Endodermal cell (in vitro differentiated cells): ENCODE measurements at regions not wholly inside any gene's neighbourhood (a gene's known extent, or its start where the extent isn't known, plus 50 kb on each side); places are given as distances from the start of the nearest gene placed in this dataset.

Source experiments
- DNase-seq: peaks from one replicate; pipeline ENCODE4 v3.0.0-alpha.2; 2017
- H3K27ac ChIP-seq: 2 replicates; pipeline ENCODE4 v1.5.1; 2013; ENCODE audit warnings: mild to moderate bottlenecking, low read depth, low read length, moderate library complexity
- H3K27me3 ChIP-seq: 2 replicates; pipeline ENCODE4 v1.6.1; 2013; ENCODE audit warnings: mild to moderate bottlenecking, low read length, moderate library complexity; ENCODE audit not compliant: insufficient read depth, control insufficient read depth, poor library complexity, severe bottlenecking
- H3K36me3 ChIP-seq: 2 replicates; pipeline ENCODE4 v1.7.0; 2013; ENCODE audit warnings: mild to moderate bottlenecking, low read length, moderate library complexity; ENCODE audit not compliant: control insufficient read depth, insufficient read depth
- H3K4me1 ChIP-seq: one replicate; pipeline ENCODE4 v1.7.0; 2013; ENCODE audit warnings: low read length; ENCODE audit not compliant: control insufficient read depth, insufficient read depth
- H3K4me3 ChIP-seq: 2 replicates; pipeline ENCODE4 v1.5.1; 2013; ENCODE audit warnings: mild to moderate bottlenecking, low read length, moderate library complexity
- H3K9ac ChIP-seq: 2 replicates; pipeline ENCODE4 v1.6.1; 2013; ENCODE audit warnings: mild to moderate bottlenecking, low read length, moderate library complexity; ENCODE audit not compliant: poor library complexity, severe bottlenecking; ENCODE audit errors: extremely low read depth
- H3K9me3 ChIP-seq: 2 replicates; pipeline ENCODE4 v1.6.1; 2013; ENCODE audit warnings: mild to moderate bottlenecking, low read length, moderate library complexity; ENCODE audit not compliant: control insufficient read depth
- H3K27ac Mint-ChIP-seq: 2 replicates; pipeline ENCODE4 v1.8.0; 2020; ENCODE audit warnings: mixed read lengths
- H3K27me3 Mint-ChIP-seq: 2 replicates; pipeline ENCODE4 v1.8.0; 2021; ENCODE audit warnings: mild to moderate bottlenecking, mixed read lengths; ENCODE audit not compliant: insufficient read depth
- H3K36me3 Mint-ChIP-seq: 2 replicates; pipeline ENCODE4 v1.8.0; 2020; ENCODE audit warnings: low read depth, mixed read lengths
- H3K4me1 Mint-ChIP-seq: 2 replicates; pipeline ENCODE4 v1.8.0; 2020; ENCODE audit warnings: mixed read lengths
- H3K4me3 Mint-ChIP-seq: 2 replicates; pipeline ENCODE4 v1.8.0; 2020; ENCODE audit warnings: mild to moderate bottlenecking, moderate library complexity, mixed read lengths
- H3K9me3 Mint-ChIP-seq: 2 replicates; pipeline ENCODE4 v1.8.0; 2020; ENCODE audit warnings: mild to moderate bottlenecking, mixed read lengths
- WGBS, 2 experiments: methylation state at CpG; one replicate each; pipeline versions ENCODE4 v1.1.5 to v1.1.7; 2013; ENCODE audit warnings: missing lambda C conversion rate in 2 of 2, mixed read lengths in 1 of 2; ENCODE audit not compliant: insufficient coverage in 1 of 2, insufficient read length in 1 of 2; 5-methylcytosine and 5-hydroxymethylcytosine counted together
- TF ChIP-seq, protein P1 (sequence below): fragments of 200-600 bp; sonication (generic); conservative IDR thresholded peaks from 2 replicates; pipeline ENCODE4 v1.5.0; 2021; ENCODE audit warnings: antibody characterized with exemption, mild to moderate bottlenecking

DNA sequence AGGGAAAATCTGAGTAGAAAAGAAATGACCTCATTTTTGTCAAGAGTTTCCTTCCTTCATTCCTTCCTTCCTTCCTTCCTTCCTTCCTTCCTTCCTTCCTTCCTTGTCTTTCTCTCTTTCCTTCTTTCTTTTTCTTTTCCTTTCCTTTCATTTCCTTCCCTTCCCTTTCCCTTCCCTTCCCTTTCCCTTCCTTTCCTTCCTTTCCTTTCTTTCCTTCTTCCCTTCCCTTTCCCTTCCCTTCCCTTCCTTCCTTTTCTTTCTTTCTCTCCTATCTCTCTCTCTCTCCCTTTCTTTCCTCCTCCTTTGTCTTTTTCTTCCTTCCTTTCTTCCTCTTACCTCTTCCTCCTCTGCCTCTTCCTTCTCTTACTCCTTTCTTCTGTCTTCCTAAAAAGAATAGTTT is 347.6 kb downstream of the FAM47A start:
- Mint-ChIP-seq H3K4me1 (peaks cover 6% of the 10 kb centered on the region), H3K27ac (no peak overlapping the region), H3K36me3 (no peaks in the 10 kb centered on the region), H3K27me3 (no peaks in the 10 kb centered on the region), H3K4me3 (no peak overlapping the region), H3K9me3 (no peaks in the 10 kb centered on the region)
- DNase-seq = no peak
- H3K36me3 ChIP-seq = no peaks in the 10 kb centered on the region
- no peaks in the 10 kb centered on the region for H3K9me3 ChIP-seq
- H3K27me3 ChIP-seq = no peaks in the 10 kb centered on the region
- no peak overlapping the region for H3K4me3 ChIP-seq
- H3K27ac ChIP-seq = no peak overlapping the region
- TF ChIP-seq, protein P1, sequence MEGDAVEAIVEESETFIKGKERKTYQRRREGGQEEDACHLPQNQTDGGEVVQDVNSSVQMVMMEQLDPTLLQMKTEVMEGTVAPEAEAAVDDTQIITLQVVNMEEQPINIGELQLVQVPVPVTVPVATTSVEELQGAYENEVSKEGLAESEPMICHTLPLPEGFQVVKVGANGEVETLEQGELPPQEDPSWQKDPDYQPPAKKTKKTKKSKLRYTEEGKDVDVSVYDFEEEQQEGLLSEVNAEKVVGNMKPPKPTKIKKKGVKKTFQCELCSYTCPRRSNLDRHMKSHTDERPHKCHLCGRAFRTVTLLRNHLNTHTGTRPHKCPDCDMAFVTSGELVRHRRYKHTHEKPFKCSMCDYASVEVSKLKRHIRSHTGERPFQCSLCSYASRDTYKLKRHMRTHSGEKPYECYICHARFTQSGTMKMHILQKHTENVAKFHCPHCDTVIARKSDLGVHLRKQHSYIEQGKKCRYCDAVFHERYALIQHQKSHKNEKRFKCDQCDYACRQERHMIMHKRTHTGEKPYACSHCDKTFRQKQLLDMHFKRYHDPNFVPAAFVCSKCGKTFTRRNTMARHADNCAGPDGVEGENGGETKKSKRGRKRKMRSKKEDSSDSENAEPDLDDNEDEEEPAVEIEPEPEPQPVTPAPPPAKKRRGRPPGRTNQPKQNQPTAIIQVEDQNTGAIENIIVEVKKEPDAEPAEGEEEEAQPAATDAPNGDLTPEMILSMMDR = no peak
- no peak overlapping the region for H3K9ac ChIP-seq
- no peaks in the 10 kb centered on the region for H3K4me1 ChIP-seq

DNA sequence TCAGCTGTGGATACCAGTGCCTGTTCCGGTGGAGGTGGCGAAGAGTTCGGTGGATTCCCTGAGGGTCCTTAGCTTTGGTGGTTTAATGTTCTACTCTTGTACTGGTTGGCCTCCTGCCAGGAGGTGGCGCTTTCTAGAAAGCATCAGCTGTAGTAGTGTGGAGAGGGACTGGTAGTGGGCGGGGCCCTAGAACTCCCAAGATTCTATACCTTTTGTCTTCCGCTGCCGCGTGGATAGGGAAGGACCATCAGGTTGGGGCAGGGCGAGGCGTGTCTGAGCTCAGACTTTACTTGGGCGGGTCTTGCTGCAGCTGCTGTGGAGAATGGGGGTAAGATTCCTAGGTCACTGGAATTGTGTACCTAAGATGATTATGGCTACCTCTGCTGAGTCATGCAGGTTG is 390.3 kb downstream of the FAM47A start:
- no peaks in the 10 kb centered on the region for H3K27me3 ChIP-seq
- peaks cover 40% of the 10 kb centered on the region for H3K9me3 Mint-ChIP-seq
- H3K27ac ChIP-seq = no peak overlapping the region
- H3K4me3 Mint-ChIP-seq = peak overlapping the region; percentile 49
- no peaks in the 10 kb centered on the region for H3K4me1 ChIP-seq
- H3K9me3 ChIP-seq = peaks cover 5% of the 10 kb centered on the region
- H3K27ac Mint-ChIP-seq = peak overlapping the region; percentile 78
- no peak overlapping the region for H3K9ac ChIP-seq
- H3K36me3 ChIP-seq = no peaks in the 10 kb centered on the region
- DNase-seq = peak; percentile 77
- peak overlapping the region; percentile 23 for H3K4me3 ChIP-seq
- 96% methylated on average over 11 of the region's 11 CpGs; no CpG with 5 or more reads in 1 of the 2 experiments for WGBS, 2 experiments
- no peaks in the 10 kb centered on the region for H3K27me3 Mint-ChIP-seq
- TF ChIP-seq, protein P1 = peak; percentile 45
- H3K36me3 Mint-ChIP-seq = peaks cover 9% of the 10 kb centered on the region
- H3K4me1 Mint-ChIP-seq = peaks cover 11% of the 10 kb centered on the region

DNA sequence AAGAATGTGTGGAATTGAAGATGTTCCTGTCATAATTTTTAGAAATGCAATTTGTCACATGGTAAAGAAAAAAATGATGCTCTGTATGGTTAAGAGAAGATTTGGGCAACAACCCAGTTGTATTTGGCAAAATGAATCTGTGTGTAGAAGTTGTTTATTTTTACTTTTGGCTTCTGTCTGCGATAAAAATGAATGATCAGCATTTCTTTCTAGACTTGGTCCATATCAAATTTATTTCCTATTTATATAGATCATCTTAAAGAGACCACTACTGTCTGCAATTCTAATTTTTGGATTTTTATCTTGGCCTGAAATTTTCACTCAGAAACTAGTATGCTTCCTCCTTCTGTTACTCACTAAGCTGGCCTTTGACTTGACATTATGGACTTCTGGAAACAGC is 396.9 kb downstream of the FAM47A start:
- no peaks in the 10 kb centered on the region for H3K9me3 ChIP-seq
- DNase-seq = no peak
- peaks cover 4% of the 10 kb centered on the region for H3K36me3 Mint-ChIP-seq
- no peak overlapping the region for H3K4me3 Mint-ChIP-seq
- H3K4me1 ChIP-seq = no peaks in the 10 kb centered on the region
- H3K27me3 ChIP-seq = no peaks in the 10 kb centered on the region
- H3K4me1 Mint-ChIP-seq = peaks cover 4% of the 10 kb centered on the region
- H3K36me3 ChIP-seq = no peaks in the 10 kb centered on the region
- no peak overlapping the region for H3K27ac Mint-ChIP-seq
- H3K9ac ChIP-seq = no peak overlapping the region
- H3K9me3 Mint-ChIP-seq = peaks cover 6% of the 10 kb centered on the region
- H3K4me3 ChIP-seq = no peak overlapping the region
- H3K27me3 Mint-ChIP-seq = no peaks in the 10 kb centered on the region
- no peak overlapping the region for H3K27ac ChIP-seq
- no CpG with 5 or more reads among the region's 1 CpG for WGBS, 2 experiments
- TF ChIP-seq, protein P1 = no peak
